ENCODE measurements at regions not wholly inside any gene's neighbourhood (a gene's known extent, or its start where the extent isn't known, plus 50 kb on each side); places are given as distances from the start of the nearest gene placed in this dataset.
"Not testable (repeated sequence)": the region's sequence is repeated elsewhere in the genome, so short reads cannot be mapped to it uniquely, and the experiment has no call there.

- DNase-seq (ENCODE audit: low spot score) = no peak
- no peak overlapping the region for H3K4me3 Mint-ChIP-seq (ENCODE audit: unreplicated experiment)
- H3K27ac Mint-ChIP-seq (ENCODE audit: unreplicated experiment) = no peak overlapping the region
- peaks cover 4% of the 10 kb centered on the region for H3K9me3 Mint-ChIP-seq (ENCODE audit: unreplicated experiment)
- TF ChIP-seq, protein P1, sequence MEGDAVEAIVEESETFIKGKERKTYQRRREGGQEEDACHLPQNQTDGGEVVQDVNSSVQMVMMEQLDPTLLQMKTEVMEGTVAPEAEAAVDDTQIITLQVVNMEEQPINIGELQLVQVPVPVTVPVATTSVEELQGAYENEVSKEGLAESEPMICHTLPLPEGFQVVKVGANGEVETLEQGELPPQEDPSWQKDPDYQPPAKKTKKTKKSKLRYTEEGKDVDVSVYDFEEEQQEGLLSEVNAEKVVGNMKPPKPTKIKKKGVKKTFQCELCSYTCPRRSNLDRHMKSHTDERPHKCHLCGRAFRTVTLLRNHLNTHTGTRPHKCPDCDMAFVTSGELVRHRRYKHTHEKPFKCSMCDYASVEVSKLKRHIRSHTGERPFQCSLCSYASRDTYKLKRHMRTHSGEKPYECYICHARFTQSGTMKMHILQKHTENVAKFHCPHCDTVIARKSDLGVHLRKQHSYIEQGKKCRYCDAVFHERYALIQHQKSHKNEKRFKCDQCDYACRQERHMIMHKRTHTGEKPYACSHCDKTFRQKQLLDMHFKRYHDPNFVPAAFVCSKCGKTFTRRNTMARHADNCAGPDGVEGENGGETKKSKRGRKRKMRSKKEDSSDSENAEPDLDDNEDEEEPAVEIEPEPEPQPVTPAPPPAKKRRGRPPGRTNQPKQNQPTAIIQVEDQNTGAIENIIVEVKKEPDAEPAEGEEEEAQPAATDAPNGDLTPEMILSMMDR (IDR thresholded peaks at IDR 0.05; ENCODE audit: unreplicated experiment) = no peak
- H3K36me3 Mint-ChIP-seq (ENCODE audit: low read depth, unreplicated experiment) = peaks cover 6% of the 10 kb centered on the region
- no peaks in the 10 kb centered on the region for H3K4me1 Mint-ChIP-seq (ENCODE audit: unreplicated experiment)
- peaks cover 1% of the 10 kb centered on the region for H3K27me3 Mint-ChIP-seq (ENCODE audit: unreplicated experiment)
These were observed 675.0 kb upstream of the MBL2 start for GRCh38 chr10:53447576-53447975.

DNA sequence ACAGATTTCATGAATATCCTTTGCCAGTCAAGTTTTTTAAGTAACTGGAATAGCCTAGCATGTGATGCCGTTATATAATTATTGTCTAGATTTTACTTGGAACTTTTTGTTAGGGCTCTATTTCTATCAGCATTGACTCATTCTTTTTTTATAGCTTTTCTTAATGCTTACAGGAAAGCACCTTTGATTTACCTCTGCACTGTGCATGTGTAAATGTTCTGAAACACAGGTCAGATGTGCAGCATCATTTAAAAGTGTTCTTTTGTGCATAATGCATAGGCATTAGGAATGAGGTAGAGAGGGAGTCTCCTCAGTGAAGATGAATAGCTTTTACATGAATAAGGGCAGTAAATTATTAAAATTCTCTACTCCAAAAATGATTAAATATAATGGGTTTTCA, 669.3 kb upstream of the MBL2 start:
- Mint-ChIP-seq H3K4me3 (ENCODE audit: unreplicated experiment) (no peak overlapping the region), H3K27me3 (ENCODE audit: unreplicated experiment) (peaks cover 1% of the 10 kb centered on the region), H3K9me3 (ENCODE audit: unreplicated experiment) (no peaks in the 10 kb centered on the region), H3K27ac (ENCODE audit: unreplicated experiment) (no peak overlapping the region), H3K36me3 (ENCODE audit: low read depth, unreplicated experiment) (no peaks in the 10 kb centered on the region), H3K4me1 (ENCODE audit: unreplicated experiment) (no peaks in the 10 kb centered on the region)
- TF ChIP-seq, protein P1 (IDR thresholded peaks at IDR 0.05; ENCODE audit: unreplicated experiment) = no peak
- DNase-seq (ENCODE audit: low spot score) = no peak

DNA sequence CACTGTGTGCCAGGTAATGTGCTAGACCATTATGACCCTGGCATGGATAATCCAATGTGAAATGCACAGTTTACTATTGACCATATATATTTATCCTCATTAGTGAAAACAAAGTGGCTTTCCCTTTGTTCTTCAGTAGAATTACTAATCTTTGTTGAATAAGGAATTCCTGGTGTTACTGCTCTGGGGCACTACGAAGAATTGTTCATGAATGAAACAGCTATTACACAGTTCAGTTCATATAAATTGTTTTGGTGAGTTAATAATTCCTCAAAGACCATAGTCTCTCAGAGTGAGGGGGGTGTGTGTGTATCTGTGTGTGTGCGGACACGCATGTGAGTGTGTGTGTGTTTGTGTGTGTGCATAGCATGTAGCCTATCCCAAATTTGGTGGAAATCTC, 668.0 kb upstream of the MBL2 start:
- H3K27me3 Mint-ChIP-seq (ENCODE audit: unreplicated experiment) = peaks cover 1% of the 10 kb centered on the region
- H3K4me3 Mint-ChIP-seq (ENCODE audit: unreplicated experiment) = no peak overlapping the region
- DNase-seq (ENCODE audit: low spot score) = no peak
- TF ChIP-seq, protein P1 (IDR thresholded peaks at IDR 0.05; ENCODE audit: unreplicated experiment) = no peak
- H3K4me1 Mint-ChIP-seq (ENCODE audit: unreplicated experiment) = no peaks in the 10 kb centered on the region
- no peak overlapping the region for H3K27ac Mint-ChIP-seq (ENCODE audit: unreplicated experiment)
- no peaks in the 10 kb centered on the region for H3K36me3 Mint-ChIP-seq (ENCODE audit: low read depth, unreplicated experiment)
- no peaks in the 10 kb centered on the region for H3K9me3 Mint-ChIP-seq (ENCODE audit: unreplicated experiment)

DNA sequence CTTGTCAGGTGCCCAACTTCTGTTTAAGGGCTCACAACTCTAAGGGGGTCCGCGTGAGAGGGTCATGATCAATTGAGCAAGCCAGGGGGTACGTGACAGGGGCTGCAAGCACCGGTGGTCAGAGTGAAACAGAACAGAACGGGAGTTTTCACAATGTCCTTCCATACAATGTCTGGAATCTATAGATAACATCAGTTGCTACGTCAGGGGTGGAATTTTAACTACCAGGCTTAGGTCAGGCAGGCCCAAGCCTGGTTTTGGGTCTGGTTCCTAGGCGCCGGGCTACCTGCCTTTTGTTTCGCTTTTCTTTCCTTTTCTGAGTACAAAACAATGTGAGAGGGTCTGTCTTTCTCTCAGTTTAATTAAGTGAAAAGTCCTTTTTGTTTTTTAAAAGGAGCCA, 666.5 kb upstream of the MBL2 start:
- not testable (repeated sequence) for H3K4me3 Mint-ChIP-seq (ENCODE audit: unreplicated experiment); H3K4me1 Mint-ChIP-seq (ENCODE audit: unreplicated experiment); H3K27ac Mint-ChIP-seq (ENCODE audit: unreplicated experiment); DNase-seq (ENCODE audit: low spot score); H3K9me3 Mint-ChIP-seq (ENCODE audit: unreplicated experiment); H3K36me3 Mint-ChIP-seq (ENCODE audit: low read depth, unreplicated experiment); H3K27me3 Mint-ChIP-seq (ENCODE audit: unreplicated experiment)

DNA sequence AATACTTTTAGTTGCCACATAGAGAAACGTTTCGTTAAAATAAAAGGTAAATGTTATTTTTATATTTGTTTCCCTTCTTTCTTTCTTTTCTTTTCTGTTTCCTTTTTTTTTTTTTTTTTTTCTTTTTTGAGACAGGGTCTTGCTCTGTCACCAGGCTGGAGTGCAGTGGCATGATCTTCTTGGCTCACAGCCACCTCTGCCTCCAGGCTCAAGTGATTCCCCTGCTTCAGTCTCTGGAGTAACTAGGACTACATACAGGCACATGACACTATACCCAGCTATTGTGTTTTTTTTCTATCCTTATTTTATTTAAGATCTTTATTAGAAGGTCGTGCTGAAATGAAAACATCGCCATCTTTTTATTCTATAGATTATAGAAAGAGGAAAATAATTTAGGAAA, 661.8 kb upstream of the MBL2 start:
- no peaks in the 10 kb centered on the region for H3K9me3 Mint-ChIP-seq (ENCODE audit: unreplicated experiment)
- H3K27ac Mint-ChIP-seq (ENCODE audit: unreplicated experiment) = no peak overlapping the region
- no peaks in the 10 kb centered on the region for H3K27me3 Mint-ChIP-seq (ENCODE audit: unreplicated experiment)
- TF ChIP-seq, protein P1 (IDR thresholded peaks at IDR 0.05; ENCODE audit: unreplicated experiment) = no peak
- H3K36me3 Mint-ChIP-seq (ENCODE audit: low read depth, unreplicated experiment) = no peaks in the 10 kb centered on the region
- no peak for DNase-seq (ENCODE audit: low spot score)
- no peak overlapping the region for H3K4me3 Mint-ChIP-seq (ENCODE audit: unreplicated experiment)
- no peaks in the 10 kb centered on the region for H3K4me1 Mint-ChIP-seq (ENCODE audit: unreplicated experiment)

GRCh38 chr10:53432035-53432434, 659.5 kb upstream of the MBL2 start:
- H3K27ac Mint-ChIP-seq (ENCODE audit: unreplicated experiment) = no peak overlapping the region
- no peaks in the 10 kb centered on the region for H3K4me1 Mint-ChIP-seq (ENCODE audit: unreplicated experiment)
- DNase-seq (ENCODE audit: low spot score) = no peak
- H3K36me3 Mint-ChIP-seq (ENCODE audit: low read depth, unreplicated experiment) = no peaks in the 10 kb centered on the region
- TF ChIP-seq, protein P1 (IDR thresholded peaks at IDR 0.05; ENCODE audit: unreplicated experiment) = no peak
- no peaks in the 10 kb centered on the region for H3K9me3 Mint-ChIP-seq (ENCODE audit: unreplicated experiment)
- H3K4me3 Mint-ChIP-seq (ENCODE audit: unreplicated experiment) = no peak overlapping the region
- H3K27me3 Mint-ChIP-seq (ENCODE audit: unreplicated experiment) = no peaks in the 10 kb centered on the region
